ENCODE measurements at regions not wholly inside any gene's neighbourhood (a gene's known extent, or its start where the extent isn't known, plus 50 kb on each side); places are given as distances from the start of the nearest gene placed in this dataset.
"Not testable (repeated sequence)": the region's sequence is repeated elsewhere in the genome, so short reads cannot be mapped to it uniquely, and the experiment has no call there.

- Mint-ChIP-seq H3K27me3 (peaks cover 0 to 5% of the 10 kb centered on the region in 2 donors), H3K9me3 (peaks cover 0 to 2% (median 0%) of the 10 kb centered on the region in 8 donors), H3K27ac (no peak overlapping the region), H3K4me1 (no peaks in the 10 kb centered on the region), H3K36me3 (peaks cover 0 to 3% of the 10 kb centered on the region in 2 donors), H3K4me3 (no peak overlapping the region)
- Histone ChIP-seq H3K4me3 (ENCODE audit: low read length in 2 of 2) (no peak overlapping the region), H3K27me3 (ENCODE audit: insufficient read depth, low read length) (no peaks in the 10 kb centered on the region), H3K9me3 (ENCODE audit: control insufficient read depth in 1 of 2, low read length in 2 of 2) (no peaks in the 10 kb centered on the region), H3K27ac (ENCODE audit: low read depth, low read length) (no peak overlapping the region), H3K4me1 (ENCODE audit: insufficient read depth, low read length) (no peaks in the 10 kb centered on the region), H3K36me3 (ENCODE audit: insufficient read depth, low read length) (no peaks in the 10 kb centered on the region)
- ChIA-PET CTCF (ENCODE audit: partially characterized antibody) (no interaction called here), POLR2A (ENCODE audit: partially characterized antibody) (no interaction called here)
- DNase-seq: no peak
- intact Hi-C loops (cut with micrococcal nuclease): no loop called here
Measured at GRCh38 chr21:34280959-34281358, 82.8 kb upstream of the KCNE2 start.

- H3K27me3 ChIP-seq (ENCODE audit: insufficient read depth, low read length): no peaks in the 10 kb centered on the region
- Mint-ChIP-seq H3K4me1 (no peaks in the 10 kb centered on the region), H3K27ac (no peak overlapping the region), H3K27me3 (peaks cover 0 to 3% of the 10 kb centered on the region in 2 donors), H3K4me3 (no peak overlapping the region), H3K9me3 (peaks cover 0 to 12% (median 7%) of the 10 kb centered on the region in 8 donors), H3K36me3 (peaks cover 2 to 6% of the 10 kb centered on the region in 2 donors)
- H3K36me3 ChIP-seq (ENCODE audit: insufficient read depth, low read length): no peaks in the 10 kb centered on the region
- no peaks in the 10 kb centered on the region for H3K4me1 ChIP-seq (ENCODE audit: insufficient read depth, low read length)
- intact Hi-C loops (cut with micrococcal nuclease): no loop called here
- ChIA-PET POLR2A (ENCODE audit: partially characterized antibody) (no interaction called here), CTCF (ENCODE audit: partially characterized antibody) (no interaction called here)
- no peaks in the 10 kb centered on the region for H3K9me3 ChIP-seq (ENCODE audit: control insufficient read depth in 1 of 2, low read length in 2 of 2)
- H3K27ac ChIP-seq (ENCODE audit: low read depth, low read length): no peak overlapping the region
- no peak overlapping the region for H3K4me3 ChIP-seq (ENCODE audit: low read length in 2 of 2)
- no peak for DNase-seq
Measured at GRCh38 chr21:34282223-34282622, 81.6 kb upstream of the KCNE2 start.

GRCh38 chr21:34284666-34285065 is 79.1 kb upstream of the KCNE2 start:
- H3K4me1 ChIP-seq (ENCODE audit: insufficient read depth, low read length): no peaks in the 10 kb centered on the region
- no peak for DNase-seq
- H3K27ac Mint-ChIP-seq: no peak overlapping the region
- no peaks in the 10 kb centered on the region for H3K36me3 ChIP-seq (ENCODE audit: insufficient read depth, low read length)
- intact Hi-C loops (cut with micrococcal nuclease): no loop called here
- H3K9me3 ChIP-seq (ENCODE audit: control insufficient read depth in 1 of 2, low read length in 2 of 2): no peaks in the 10 kb centered on the region
- H3K27me3 ChIP-seq (ENCODE audit: insufficient read depth, low read length): no peaks in the 10 kb centered on the region
- CTCF ChIA-PET (ENCODE audit: partially characterized antibody): no interaction called here
- no peaks in the 10 kb centered on the region for H3K4me1 Mint-ChIP-seq
- no peak overlapping the region for H3K4me3 ChIP-seq (ENCODE audit: low read length in 2 of 2)
- peaks cover 9 to 18% of the 10 kb centered on the region in 2 donors for H3K36me3 Mint-ChIP-seq
- no peaks in the 10 kb centered on the region for H3K27me3 Mint-ChIP-seq
- H3K9me3 Mint-ChIP-seq: peaks cover 6 to 32% (median 28%) of the 10 kb centered on the region in 8 donors
- POLR2A ChIA-PET (ENCODE audit: partially characterized antibody): no interaction called here
- H3K4me3 Mint-ChIP-seq: no peak overlapping the region
- no peak overlapping the region for H3K27ac ChIP-seq (ENCODE audit: low read depth, low read length)

GRCh38 chr21:34288042-34288441 is 75.8 kb upstream of the KCNE2 start:
- intact Hi-C loops (cut with micrococcal nuclease): not testable (repeated sequence)

GRCh38 chr21:34289856-34290255 is 74.0 kb upstream of the KCNE2 start:
- no peaks in the 10 kb centered on the region for H3K9me3 ChIP-seq (ENCODE audit: control insufficient read depth in 1 of 2, low read length in 2 of 2)
- intact Hi-C loops (cut with micrococcal nuclease): no loop called here
- H3K27ac ChIP-seq (ENCODE audit: low read depth, low read length): no peak overlapping the region
- no peak overlapping the region for H3K4me3 ChIP-seq (ENCODE audit: low read length in 2 of 2)
- H3K27me3 ChIP-seq (ENCODE audit: insufficient read depth, low read length): no peaks in the 10 kb centered on the region
- Mint-ChIP-seq H3K27me3 (no peaks in the 10 kb centered on the region), H3K9me3 (peaks cover 6 to 34% (median 29%) of the 10 kb centered on the region in 8 donors), H3K4me1 (no peaks in the 10 kb centered on the region), H3K27ac (no peak overlapping the region), H3K4me3 (no peak overlapping the region), H3K36me3 (peaks cover 9 to 18% of the 10 kb centered on the region in 2 donors)
- DNase-seq: no peak
- CTCF ChIA-PET (ENCODE audit: partially characterized antibody): interaction anchor here (1.1 kb wide), 1 partner anchor 358 kb away, joined by 3 read pairs; no protein-coding TSS in a partner anchor
- H3K36me3 ChIP-seq (ENCODE audit: insufficient read depth, low read length): no peaks in the 10 kb centered on the region
- POLR2A ChIA-PET (ENCODE audit: partially characterized antibody): no interaction called here
- H3K4me1 ChIP-seq (ENCODE audit: insufficient read depth, low read length): no peaks in the 10 kb centered on the region

More at GRCh38 chr21:34288042-34288441, 75.8 kb upstream of the KCNE2 start:
- H3K4me3 ChIP-seq (ENCODE audit: low read length in 2 of 2); DNase-seq; H3K27me3 Mint-ChIP-seq; H3K27ac ChIP-seq (ENCODE audit: low read depth, low read length); POLR2A ChIA-PET (ENCODE audit: partially characterized antibody); H3K9me3 ChIP-seq (ENCODE audit: control insufficient read depth in 1 of 2, low read length in 2 of 2); H3K4me1 Mint-ChIP-seq; H3K27me3 ChIP-seq (ENCODE audit: insufficient read depth, low read length); H3K36me3 ChIP-seq (ENCODE audit: insufficient read depth, low read length); H3K4me1 ChIP-seq (ENCODE audit: insufficient read depth, low read length); CTCF ChIA-PET (ENCODE audit: partially characterized antibody); H3K4me3 Mint-ChIP-seq; H3K27ac Mint-ChIP-seq: not testable (repeated sequence)
- peaks cover 6 to 34% (median 29%) of the 10 kb centered on the region in 8 donors for H3K9me3 Mint-ChIP-seq
- H3K36me3 Mint-ChIP-seq: peaks cover 9 to 18% of the 10 kb centered on the region in 2 donors

- peaks cover 0 to 3% of the 10 kb centered on the region in 2 donors for H3K36me3 Mint-ChIP-seq
- CTCF ChIA-PET (ENCODE audit: partially characterized antibody): no interaction called here
- POLR2A ChIA-PET (ENCODE audit: partially characterized antibody): no interaction called here
- DNase-seq: no peak
- no peaks in the 10 kb centered on the region for H3K4me1 ChIP-seq (ENCODE audit: insufficient read depth, low read length)
- H3K9me3 ChIP-seq (ENCODE audit: control insufficient read depth in 1 of 2, low read length in 2 of 2): no peaks in the 10 kb centered on the region
- H3K27ac Mint-ChIP-seq: no peak overlapping the region
- peaks cover 1 to 3% of the 10 kb centered on the region in 2 donors for H3K27me3 Mint-ChIP-seq
- H3K27me3 ChIP-seq (ENCODE audit: insufficient read depth, low read length): no peaks in the 10 kb centered on the region
- H3K4me3 ChIP-seq (ENCODE audit: low read length in 2 of 2): no peak overlapping the region
- no peaks in the 10 kb centered on the region for H3K4me1 Mint-ChIP-seq
- no peak overlapping the region for H3K27ac ChIP-seq (ENCODE audit: low read depth, low read length)
- H3K4me3 Mint-ChIP-seq: no peak overlapping the region
- intact Hi-C loops (cut with micrococcal nuclease): no loop called here
- peaks cover 0 to 14% (median 3%) of the 10 kb centered on the region in 8 donors for H3K9me3 Mint-ChIP-seq
- no peaks in the 10 kb centered on the region for H3K36me3 ChIP-seq (ENCODE audit: insufficient read depth, low read length)
Measured at GRCh38 chr21:34296878-34297277, 66.9 kb upstream of the KCNE2 start.

- ChIA-PET POLR2A (ENCODE audit: partially characterized antibody) (no interaction called here), CTCF (ENCODE audit: partially characterized antibody) (no interaction called here)
- H3K36me3 ChIP-seq (ENCODE audit: insufficient read depth, low read length): no peaks in the 10 kb centered on the region
- no peak for DNase-seq
- no peak overlapping the region for H3K4me3 ChIP-seq (ENCODE audit: low read length in 2 of 2)
- H3K27ac ChIP-seq (ENCODE audit: low read depth, low read length): no peak overlapping the region
- intact Hi-C loops (cut with micrococcal nuclease): no loop called here
- no peak overlapping the region for H3K27ac Mint-ChIP-seq
- peaks cover 0 to 3% of the 10 kb centered on the region in 2 donors for H3K36me3 Mint-ChIP-seq
- H3K4me3 Mint-ChIP-seq: no peak overlapping the region
- no peaks in the 10 kb centered on the region for H3K4me1 ChIP-seq (ENCODE audit: insufficient read depth, low read length)
- H3K4me1 Mint-ChIP-seq: no peaks in the 10 kb centered on the region
- no peaks in the 10 kb centered on the region for H3K9me3 ChIP-seq (ENCODE audit: control insufficient read depth in 1 of 2, low read length in 2 of 2)
- H3K27me3 Mint-ChIP-seq: peaks cover 1 to 3% of the 10 kb centered on the region in 2 donors
- H3K27me3 ChIP-seq (ENCODE audit: insufficient read depth, low read length): no peaks in the 10 kb centered on the region
- H3K9me3 Mint-ChIP-seq: peaks cover 0 to 13% (median 3%) of the 10 kb centered on the region in 8 donors
Measured at GRCh38 chr21:34298534-34299167, 65.2 kb upstream of the KCNE2 start.

Measured in CD4-positive, alpha-beta memory T cell (primary cell).